ENCODE measurements at regions not wholly inside any gene's neighbourhood (a gene's known extent, or its start where the extent isn't known, plus 50 kb on each side); places are given as distances from the start of the nearest gene placed in this dataset.

DNA sequence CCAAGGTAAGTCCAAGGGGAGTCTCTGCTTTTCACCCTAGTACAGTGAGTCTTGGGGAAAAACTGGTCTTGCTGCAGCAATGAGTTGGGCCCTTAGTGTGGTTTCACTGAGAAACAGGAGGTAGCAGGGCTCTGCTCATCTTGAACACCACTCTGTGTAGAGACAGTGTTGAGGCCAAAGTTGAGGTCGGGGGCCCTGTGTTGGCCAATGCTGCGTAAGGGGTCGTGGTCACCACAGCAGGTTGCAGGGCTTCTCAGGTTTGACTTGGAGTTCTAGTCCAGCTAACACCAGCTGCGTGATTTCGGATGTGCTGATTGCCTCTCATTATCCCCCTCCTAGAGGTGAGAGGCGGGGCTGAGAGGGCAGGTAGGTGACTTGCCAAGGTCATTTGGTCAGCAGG is 807.5 kb downstream of the VRK1 start:
- TF ChIP-seq REST (tag by site-specific recombination; IDR thresholded peaks at IDR 0.05) (no peak), ZNF660 (tag by site-specific recombination; IDR thresholded peaks at IDR 0.05) (no peak), ZBTB48 (tag by site-specific recombination; IDR thresholded peaks at IDR 0.05) (no peak), ZSCAN23 (tag by site-specific recombination; IDR thresholded peaks at IDR 0.05) (no peak), YY1 (tag by site-specific recombination; IDR thresholded peaks at IDR 0.05) (no peak), CTCF (tag by site-specific recombination; IDR thresholded peaks at IDR 0.05) (no peak), ZFP41 (tag by site-specific recombination; IDR thresholded peaks at IDR 0.05; ENCODE audit: borderline replicate concordance) (no peak), ZNF530 (tag by site-specific recombination; IDR thresholded peaks at IDR 0.05; ENCODE audit: low read depth) (no peak)
- TF ChIP-seq, protein P1, sequence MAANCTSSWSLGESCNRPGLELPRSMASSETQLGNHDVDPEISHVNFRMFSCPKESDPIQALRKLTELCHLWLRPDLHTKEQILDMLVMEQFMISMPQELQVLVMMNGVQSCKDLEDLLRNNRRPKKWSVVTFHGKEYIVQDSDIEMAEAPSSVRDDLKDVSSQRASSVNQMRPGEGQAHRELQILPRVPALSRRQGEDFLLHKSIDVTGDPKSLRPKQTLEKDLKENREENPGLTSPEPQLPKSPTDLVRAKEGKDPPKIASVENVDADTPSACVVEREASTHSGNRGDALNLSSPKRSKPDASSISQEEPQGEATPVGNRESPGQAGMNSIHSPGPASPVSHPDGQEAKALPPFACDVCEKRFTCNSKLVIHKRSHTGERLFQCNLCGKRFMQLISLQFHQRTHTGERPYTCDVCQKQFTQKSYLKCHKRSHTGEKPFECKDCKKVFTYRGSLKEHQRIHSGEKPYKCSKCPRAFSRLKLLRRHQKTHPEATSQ (tag by site-specific recombination; IDR thresholded peaks at IDR 0.05): no peak
- TF ChIP-seq, protein P2, sequence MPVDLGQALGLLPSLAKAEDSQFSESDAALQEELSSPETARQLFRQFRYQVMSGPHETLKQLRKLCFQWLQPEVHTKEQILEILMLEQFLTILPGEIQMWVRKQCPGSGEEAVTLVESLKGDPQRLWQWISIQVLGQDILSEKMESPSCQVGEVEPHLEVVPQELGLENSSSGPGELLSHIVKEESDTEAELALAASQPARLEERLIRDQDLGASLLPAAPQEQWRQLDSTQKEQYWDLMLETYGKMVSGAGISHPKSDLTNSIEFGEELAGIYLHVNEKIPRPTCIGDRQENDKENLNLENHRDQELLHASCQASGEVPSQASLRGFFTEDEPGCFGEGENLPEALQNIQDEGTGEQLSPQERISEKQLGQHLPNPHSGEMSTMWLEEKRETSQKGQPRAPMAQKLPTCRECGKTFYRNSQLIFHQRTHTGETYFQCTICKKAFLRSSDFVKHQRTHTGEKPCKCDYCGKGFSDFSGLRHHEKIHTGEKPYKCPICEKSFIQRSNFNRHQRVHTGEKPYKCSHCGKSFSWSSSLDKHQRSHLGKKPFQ (tag by site-specific recombination; IDR thresholded peaks at IDR 0.05): no peak
